Chondrocyte (in vitro differentiated cells): ENCODE measurements at regions not wholly inside any gene's neighbourhood (a gene's known extent, or its start where the extent isn't known, plus 50 kb on each side); places are given as distances from the start of the nearest gene placed in this dataset.

Source experiments
- DNase-seq: peaks from one replicate; pipeline ENCODE4 v3.0.0; 2021; ENCODE audit warnings: mixed read lengths, low spot score
- H3K27ac Mint-ChIP-seq: one replicate; pipeline ENCODE4 v1.8.0; 2021; ENCODE audit warnings: mild to moderate bottlenecking, moderate library complexity, mixed read lengths; ENCODE audit not compliant: unreplicated experiment
- H3K27me3 Mint-ChIP-seq: 2 replicates; pipeline ENCODE4 v1.8.0; 2021; ENCODE audit warnings: low read depth, mixed read lengths
- H3K36me3 Mint-ChIP-seq: 2 replicates; pipeline ENCODE4 v1.8.0; 2021; ENCODE audit warnings: low read depth, mixed read lengths
- H3K4me1 Mint-ChIP-seq: 2 replicates; pipeline ENCODE4 v1.8.0; 2021; ENCODE audit warnings: low read depth, mild to moderate bottlenecking, mixed read lengths
- H3K4me3 Mint-ChIP-seq: one replicate; pipeline ENCODE4 v1.8.0; 2021; ENCODE audit warnings: mild to moderate bottlenecking, moderate library complexity, mixed read lengths; ENCODE audit not compliant: unreplicated experiment
- H3K9me3 Mint-ChIP-seq: 2 replicates; pipeline ENCODE4 v1.8.0; 2021; ENCODE audit warnings: low read depth, mixed read lengths
- CTCF ChIP-seq: fragments of 200-600 bp; sonication (generic); IDR thresholded peaks from 2 replicates; pipeline ENCODE4 v1.5.0; 2021; ENCODE audit warnings: antibody characterized with exemption, mild to moderate bottlenecking, moderate library complexity

- Mint-ChIP-seq H3K27ac (no peak overlapping the region), H3K4me3 (no peak overlapping the region), H3K9me3 (peaks cover 3% of the 10 kb centered on the region), H3K27me3 (peaks cover 15% of the 10 kb centered on the region), H3K4me1 (no peaks in the 10 kb centered on the region), H3K36me3 (no peaks in the 10 kb centered on the region)
- no peak for DNase-seq
- no peak for TF ChIP-seq CTCF
Observed at GRCh38 chr6:170205126-170205525, 85.8 kb downstream of the DLL1 start.

- no peak for DNase-seq
- no peak overlapping the region for H3K4me3 Mint-ChIP-seq
- H3K9me3 Mint-ChIP-seq, result peaks cover 3% of the 10 kb centered on the region
- H3K27ac Mint-ChIP-seq, result no peak overlapping the region
- no peaks in the 10 kb centered on the region for H3K36me3 Mint-ChIP-seq
- no peak for TF ChIP-seq CTCF
- no peaks in the 10 kb centered on the region for H3K4me1 Mint-ChIP-seq
- H3K27me3 Mint-ChIP-seq, result peaks cover 13% of the 10 kb centered on the region
Observed at GRCh38 chr6:170203212-170203611, 87.7 kb downstream of the DLL1 start.

- Mint-ChIP-seq H3K4me1 (no peaks in the 10 kb centered on the region), H3K27ac (no peak overlapping the region), H3K36me3 (no peaks in the 10 kb centered on the region), H3K27me3 (peaks cover 15% of the 10 kb centered on the region), H3K9me3 (peaks cover 3% of the 10 kb centered on the region), H3K4me3 (no peak overlapping the region)
- TF ChIP-seq CTCF, result no peak
- no peak for DNase-seq
Observed at GRCh38 chr6:170202416-170203135, 88.3 kb downstream of the DLL1 start.

GRCh38 chr6:170201361-170201760 is 89.5 kb downstream of the DLL1 start:
- Mint-ChIP-seq H3K36me3 (no peaks in the 10 kb centered on the region), H3K9me3 (peaks cover 15% of the 10 kb centered on the region), H3K4me1 (no peaks in the 10 kb centered on the region), H3K4me3 (no peak overlapping the region), H3K27ac (no peak overlapping the region), H3K27me3 (peaks cover 15% of the 10 kb centered on the region)
- TF ChIP-seq CTCF, result no peak
- no peak for DNase-seq

- peaks cover 15% of the 10 kb centered on the region for H3K27me3 Mint-ChIP-seq
- no peak overlapping the region for H3K4me3 Mint-ChIP-seq
- peaks cover 7% of the 10 kb centered on the region for H3K36me3 Mint-ChIP-seq
- no peak for TF ChIP-seq CTCF
- H3K9me3 Mint-ChIP-seq, result peaks cover 23% of the 10 kb centered on the region
- no peak overlapping the region for H3K27ac Mint-ChIP-seq
- no peaks in the 10 kb centered on the region for H3K4me1 Mint-ChIP-seq
- DNase-seq, result no peak
Observed at GRCh38 chr6:170200458-170200891, 90.4 kb downstream of the DLL1 start.
